ENCODE measurements at regions not wholly inside any gene's neighbourhood (a gene's known extent, or its start where the extent isn't known, plus 50 kb on each side); places are given as distances from the start of the nearest gene placed in this dataset.

GRCh38 chr2:79434362-79434761, 78.5 kb upstream of the CTNNA2 start:
- Histone ChIP-seq H3K9me3 (ENCODE audit: control insufficient read depth in 4 of 4, low read length in 3 of 4) (no peaks in the 10 kb centered on the region), H3K4me1 (ENCODE audit: control insufficient read depth in 4 of 4, insufficient read depth in 4 of 4, low read length in 3 of 4) (peaks cover 0 to 3% (median 0%) of the 10 kb centered on the region in 4 donors), H3K27me3 (ENCODE audit: control insufficient read depth in 4 of 4, insufficient read depth in 4 of 4, low read length in 3 of 4) (no peaks in the 10 kb centered on the region), H3K9ac (ENCODE audit: low read depth in 1 of 2, low read length in 2 of 2) (no peak overlapping the region), H3K36me3 (ENCODE audit: control insufficient read depth in 4 of 4, insufficient read depth in 3 of 4, low read depth in 1 of 4, low read length in 3 of 4) (no peaks in the 10 kb centered on the region), H3K27ac (ENCODE audit: low read depth in 1 of 2, low read length in 2 of 2) (no peak overlapping the region), H3K4me3 (ENCODE audit: low read depth in 1 of 3, low read length in 3 of 3) (no peak overlapping the region)
- WGBS, result 35% methylated on average over 2 of the region's 2 CpGs
- TF ChIP-seq HNF4A (conservative IDR thresholded peaks at IDR 0.05) (peak in 1 of 2 donors; percentile 81), YY1 (IDR thresholded peaks at IDR 0.05) (peak; percentile 25), EGR1 (IDR thresholded peaks at IDR 0.05; ENCODE audit: low read depth in 2 of 2) (no peak)
- no peak for DNase-seq (ENCODE audit: low spot score)

- Histone ChIP-seq H3K36me3 (ENCODE audit: control insufficient read depth in 4 of 4, insufficient read depth in 3 of 4, low read depth in 1 of 4, low read length in 3 of 4) (no peaks in the 10 kb centered on the region), H3K27ac (ENCODE audit: low read depth in 1 of 2, low read length in 2 of 2) (no peak overlapping the region), H3K27me3 (ENCODE audit: control insufficient read depth in 4 of 4, insufficient read depth in 4 of 4, low read length in 3 of 4) (no peaks in the 10 kb centered on the region), H3K9ac (ENCODE audit: low read depth in 1 of 2, low read length in 2 of 2) (no peak overlapping the region), H3K9me3 (ENCODE audit: control insufficient read depth in 4 of 4, low read length in 3 of 4) (no peaks in the 10 kb centered on the region), H3K4me1 (ENCODE audit: control insufficient read depth in 4 of 4, insufficient read depth in 4 of 4, low read length in 3 of 4) (peaks cover 0 to 3% (median 0%) of the 10 kb centered on the region in 4 donors), H3K4me3 (ENCODE audit: low read depth in 1 of 3, low read length in 3 of 3) (no peak overlapping the region)
- 18% methylated on average over 3 of the region's 3 CpGs for WGBS
- DNase-seq (ENCODE audit: low spot score), result no peak
- no peak for TF ChIP-seq MAX (IDR thresholded peaks at IDR 0.05)
- TF ChIP-seq HNF4A (conservative IDR thresholded peaks at IDR 0.05), result peak in 1 of 2 donors; percentile 12
Measured at GRCh38 chr2:79432731-79433146, 80.1 kb upstream of the CTNNA2 start.

- H3K36me3 ChIP-seq (ENCODE audit: control insufficient read depth in 4 of 4, insufficient read depth in 3 of 4, low read depth in 1 of 4, low read length in 3 of 4), result no peaks in the 10 kb centered on the region
- H3K27me3 ChIP-seq (ENCODE audit: control insufficient read depth in 4 of 4, insufficient read depth in 4 of 4, low read length in 3 of 4), result no peaks in the 10 kb centered on the region
- H3K9me3 ChIP-seq (ENCODE audit: control insufficient read depth in 4 of 4, low read length in 3 of 4), result no peaks in the 10 kb centered on the region
- no peak overlapping the region for H3K9ac ChIP-seq (ENCODE audit: low read depth in 1 of 2, low read length in 2 of 2)
- peaks cover 0 to 1% (median 0%) of the 10 kb centered on the region in 4 donors for H3K4me1 ChIP-seq (ENCODE audit: control insufficient read depth in 4 of 4, insufficient read depth in 4 of 4, low read length in 3 of 4)
- H3K27ac ChIP-seq (ENCODE audit: low read depth in 1 of 2, low read length in 2 of 2), result no peak overlapping the region
- H3K4me3 ChIP-seq (ENCODE audit: low read depth in 1 of 3, low read length in 3 of 3), result no peak overlapping the region
- TF ChIP-seq JUND (IDR thresholded peaks at IDR 0.05) (no peak), TAF1 (conservative IDR thresholded peaks at IDR 0.05) (no peak), FOXA2 (IDR thresholded peaks at IDR 0.05) (no peak), GABPA (IDR thresholded peaks at IDR 0.05 in 1 of 2, conservative IDR thresholded peaks at IDR 0.05 in 1 of 2) (no peak), SP1 (IDR thresholded peaks at IDR 0.05) (no peak), CTCF (IDR thresholded peaks at IDR 0.05; ENCODE audit: low read depth, low read length, missing input control) (no peak), RAD21 (IDR thresholded peaks at IDR 0.05) (no peak), HNF4A (conservative IDR thresholded peaks at IDR 0.05) (no peak), NR2F2 (IDR thresholded peaks at IDR 0.05) (no peak), ATF3 (IDR thresholded peaks at IDR 0.05) (no peak), FOXA1 (IDR thresholded peaks at IDR 0.05) (no peak), REST (IDR thresholded peaks at IDR 0.05) (no peak), RXRA (IDR thresholded peaks at IDR 0.05) (no peak)
- no peak for DNase-seq (ENCODE audit: low spot score)
- 59% methylated on average over 1 of the region's 1 CpG for WGBS
Measured at GRCh38 chr2:79428745-79429144, 84.1 kb upstream of the CTNNA2 start.
